HFF-Myc (cell line): ENCODE measurements at regions not wholly inside any gene's neighbourhood (a gene's known extent, or its start where the extent isn't known, plus 50 kb on each side); places are given as distances from the start of the nearest gene placed in this dataset.

Experiments used
- DNase-seq: peaks from one replicate; pipeline ENCODE4 v3.0.0-alpha.2; 2011; ENCODE audit warnings: low read depth; ENCODE audit errors: extremely low read depth
- H3K4me3 ChIP-seq: replicated peaks from 2 replicates; pipeline ENCODE4 v1.5.1; 2011; ENCODE audit warnings: low read depth, mild to moderate bottlenecking, control low read depth, low read length
- CTCF ChIP-seq: IDR thresholded peaks from 2 replicates; pipeline ENCODE4 v1.5.1; 2012; ENCODE audit warnings: mild to moderate bottlenecking, low read depth, low read length, control low read depth; ENCODE audit errors: missing control alignments

DNA sequence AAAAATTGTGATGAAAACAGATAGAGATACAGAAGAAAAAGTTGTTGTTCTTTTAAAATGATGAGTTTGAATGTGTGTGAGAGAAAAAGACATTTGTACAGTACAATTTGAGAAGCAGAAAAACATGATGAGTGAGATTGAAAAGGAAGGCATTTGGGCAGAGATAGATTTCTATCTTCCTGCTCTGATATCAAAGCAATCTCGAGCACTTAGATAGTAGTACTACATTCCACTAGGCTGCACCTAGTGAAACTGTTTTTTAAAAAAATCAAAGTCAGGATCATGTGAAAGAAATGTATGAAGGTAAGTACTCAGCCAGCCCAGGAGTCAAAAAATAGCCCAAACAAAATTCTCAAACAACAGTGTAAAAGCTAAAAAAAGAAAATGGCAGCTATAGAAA lies 104.1 kb upstream of the UBE2E2 start:
- H3K4me3 ChIP-seq: no peak overlapping the region
- no peak for DNase-seq
- no peak for TF ChIP-seq CTCF

GRCh38 chr3:23099677-23100076 lies 103.5 kb upstream of the UBE2E2 start:
- H3K4me3 ChIP-seq: no peak overlapping the region
- TF ChIP-seq CTCF: no peak
- DNase-seq: no peak

- TF ChIP-seq CTCF: no peak
- no peak overlapping the region for H3K4me3 ChIP-seq
Measured at GRCh38 chr3:23100106-23100505, 103.0 kb upstream of the UBE2E2 start.

DNA sequence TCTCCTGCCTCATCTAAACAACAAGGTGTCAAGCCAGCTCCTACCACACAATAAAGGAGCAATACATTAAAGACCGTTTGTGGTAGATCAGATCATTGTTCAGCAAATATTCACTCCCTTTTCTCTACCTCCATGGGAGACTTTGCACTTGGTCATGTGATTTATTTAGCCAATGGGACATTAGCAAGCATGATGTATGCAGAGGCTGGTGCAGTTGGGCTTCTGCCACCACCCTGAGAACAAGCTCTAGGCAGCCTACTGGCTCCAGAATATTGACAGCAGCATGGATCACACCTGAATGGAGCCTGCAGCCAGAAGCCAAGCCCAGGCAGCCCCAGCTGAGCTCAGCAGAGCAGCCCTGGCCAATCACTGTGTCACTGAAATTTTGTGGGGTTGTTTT lies 99.4 kb upstream of the UBE2E2 start:
- DNase-seq: no peak
- no peak overlapping the region for H3K4me3 ChIP-seq
- TF ChIP-seq CTCF: no peak

More at GRCh38 chr3:23100106-23100505, 103.0 kb upstream of the UBE2E2 start:
- no peak for DNase-seq

DNA sequence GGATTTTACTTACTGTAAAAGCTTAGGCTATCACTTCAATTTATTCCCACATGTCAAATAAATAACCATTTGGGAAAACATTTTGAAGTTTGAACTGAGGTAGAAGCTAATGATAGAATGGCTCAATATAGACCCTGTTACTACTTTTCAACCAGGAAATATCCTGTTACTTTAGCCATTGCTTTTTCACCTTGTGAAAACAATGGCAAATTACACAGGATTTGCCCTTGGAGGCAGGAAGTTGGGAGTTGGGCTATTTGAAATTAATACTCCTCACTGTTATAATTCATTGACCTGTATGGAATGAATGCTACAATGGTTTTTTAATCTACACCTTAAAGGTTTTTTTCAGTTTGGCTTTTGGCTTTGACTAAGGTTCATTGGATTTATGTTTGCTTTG lies 98.1 kb upstream of the UBE2E2 start:
- TF ChIP-seq CTCF: no peak
- no peak overlapping the region for H3K4me3 ChIP-seq
- DNase-seq: no peak

- H3K4me3 ChIP-seq: no peak overlapping the region
- DNase-seq: no peak
- TF ChIP-seq CTCF: no peak
Measured at GRCh38 chr3:23106666-23107065, 96.5 kb upstream of the UBE2E2 start.

DNA sequence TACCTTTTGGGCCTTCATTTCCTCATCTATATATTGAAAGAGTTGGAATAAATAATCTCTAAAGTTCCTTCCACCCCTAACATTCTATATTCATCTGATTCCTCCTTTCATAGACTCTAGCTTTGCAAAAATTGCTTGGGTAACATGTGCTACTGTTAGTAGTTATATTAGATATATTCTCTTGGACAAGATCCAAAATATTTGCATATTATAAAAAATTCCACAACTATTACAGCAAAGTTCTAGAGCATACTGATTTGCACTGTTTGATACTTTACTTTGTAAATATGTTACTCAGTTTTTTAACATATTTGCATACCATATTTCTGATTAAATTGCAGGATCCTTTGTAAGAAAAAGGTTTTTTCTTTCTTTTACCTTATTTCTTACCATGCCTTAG lies 95.9 kb upstream of the UBE2E2 start:
- TF ChIP-seq CTCF: no peak
- H3K4me3 ChIP-seq: no peak overlapping the region
- no peak for DNase-seq
